GM12865 (cell line): ENCODE measurements at regions not wholly inside any gene's neighbourhood (a gene's known extent, or its start where the extent isn't known, plus 50 kb on each side); places are given as distances from the start of the nearest gene placed in this dataset.

Source experiments
- DNase-seq: peaks from one replicate; pipeline ENCODE4 v3.0.0; 2010; ENCODE audit warnings: low read depth
- H3K4me3 ChIP-seq: 2 replicates; pipeline ENCODE4 v1.5.1; 2011; ENCODE audit warnings: mild to moderate bottlenecking, low read depth, low read length, control low read depth
- CTCF ChIP-seq: IDR thresholded peaks from 2 replicates; pipeline ENCODE4 v1.5.1; 2011; ENCODE audit warnings: low read length, control low read depth, low read depth, inconsistent platforms; ENCODE audit not compliant: insufficient read depth; ENCODE audit errors: missing control alignments

GRCh38 chr15:99511866-99512661, 53.7 kb upstream of the MEF2A start:
- peak; percentile 97 for DNase-seq
- peak overlapping the region; percentile 52 for H3K4me3 ChIP-seq
- no peak for TF ChIP-seq CTCF

GRCh38 chr15:99514306-99514705, 51.5 kb upstream of the MEF2A start:
- no peak for TF ChIP-seq CTCF
- peak; percentile 47 for DNase-seq
- H3K4me3 ChIP-seq, result no peak overlapping the region
